ENCODE measurements at regions not wholly inside any gene's neighbourhood (a gene's known extent, or its start where the extent isn't known, plus 50 kb on each side); places are given as distances from the start of the nearest gene placed in this dataset.

- DNase-seq (no peak), ATAC-seq (no peak)
Observed at GRCh38 chr13:87344176-87344575, 327.0 kb upstream of the SLITRK5 start.

GRCh38 chr13:87355451-87355850 is 315.7 kb upstream of the SLITRK5 start:
- Histone ChIP-seq H3K9me3 (no peaks in the 10 kb centered on the region), H3K4me1 (ENCODE audit: low read depth) (no peaks in the 10 kb centered on the region), H3K36me3 (ENCODE audit: low read depth) (no peaks in the 10 kb centered on the region), H3K4me3 (no peak overlapping the region)
- intact Hi-C loops (cut with DNase I, micrococcal nuclease), result no loop called here
- DNase-seq (no peak), ATAC-seq (no peak)
- TF ChIP-seq CTCF (IDR thresholded peaks at IDR 0.05), result no peak

More at GRCh38 chr13:87344176-87344575, 327.0 kb upstream of the SLITRK5 start:
- TF ChIP-seq CTCF (IDR thresholded peaks at IDR 0.05), result no peak
- Histone ChIP-seq H3K36me3 (ENCODE audit: low read depth) (no peaks in the 10 kb centered on the region), H3K4me1 (ENCODE audit: low read depth) (no peaks in the 10 kb centered on the region), H3K9me3 (no peaks in the 10 kb centered on the region), H3K4me3 (no peak overlapping the region)
- intact Hi-C loops (cut with DNase I, micrococcal nuclease), result no loop called here

GRCh38 chr13:87356314-87356713 is 314.9 kb upstream of the SLITRK5 start:
- intact Hi-C loops (cut with DNase I, micrococcal nuclease), result no loop called here
- no peaks in the 10 kb centered on the region for H3K9me3 ChIP-seq
- no peaks in the 10 kb centered on the region for H3K36me3 ChIP-seq (ENCODE audit: low read depth)
- no peak for ATAC-seq
- TF ChIP-seq CTCF (IDR thresholded peaks at IDR 0.05), result no peak
- DNase-seq, result peak in 1 of 3 donors; percentile 20
- no peak overlapping the region for H3K4me3 ChIP-seq
- no peaks in the 10 kb centered on the region for H3K4me1 ChIP-seq (ENCODE audit: low read depth)

- no peaks in the 10 kb centered on the region for H3K4me1 ChIP-seq (ENCODE audit: low read depth)
- ATAC-seq (no peak), DNase-seq (no peak)
- intact Hi-C loops (cut with DNase I, micrococcal nuclease), result no loop called here
- no peaks in the 10 kb centered on the region for H3K9me3 ChIP-seq
- no peak overlapping the region for H3K4me3 ChIP-seq
- H3K36me3 ChIP-seq (ENCODE audit: low read depth), result no peaks in the 10 kb centered on the region
- no peak for TF ChIP-seq CTCF (IDR thresholded peaks at IDR 0.05)
Observed at GRCh38 chr13:87358319-87358718, 312.9 kb upstream of the SLITRK5 start.

GRCh38 chr13:87361216-87361615 is 310.0 kb upstream of the SLITRK5 start:
- Histone ChIP-seq H3K9me3 (no peaks in the 10 kb centered on the region), H3K36me3 (ENCODE audit: low read depth) (no peaks in the 10 kb centered on the region), H3K4me1 (ENCODE audit: low read depth) (no peaks in the 10 kb centered on the region), H3K4me3 (no peak overlapping the region)
- DNase-seq (no peak), ATAC-seq (no peak)
- TF ChIP-seq CTCF (IDR thresholded peaks at IDR 0.05), result no peak
- intact Hi-C loops (cut with DNase I, micrococcal nuclease), result no loop called here

- H3K4me1 ChIP-seq (ENCODE audit: low read depth), result no peaks in the 10 kb centered on the region
- H3K9me3 ChIP-seq, result no peaks in the 10 kb centered on the region
- ATAC-seq (no peak), DNase-seq (no peak)
- H3K4me3 ChIP-seq, result no peak overlapping the region
- no peaks in the 10 kb centered on the region for H3K36me3 ChIP-seq (ENCODE audit: low read depth)
- TF ChIP-seq CTCF (IDR thresholded peaks at IDR 0.05), result no peak
- intact Hi-C loops (cut with DNase I, micrococcal nuclease), result no loop called here
Observed at GRCh38 chr13:87368639-87369038, 302.5 kb upstream of the SLITRK5 start.

All from mucosa of descending colon (tissue), 3 donors.